GM23338 (cell line): ENCODE measurements at regions not wholly inside any gene's neighbourhood (a gene's known extent, or its start where the extent isn't known, plus 50 kb on each side); places are given as distances from the start of the nearest gene placed in this dataset.
"Not testable (repeated sequence)": the region's sequence is repeated elsewhere in the genome, so short reads cannot be mapped to it uniquely, and the experiment has no call there.

Experiments
- ATAC-seq: fragments of 200-7000 bp; cut with Tn5 transposase; 3 replicates; pipeline ENCODE4 v1.9.1; 2020
- DNase-seq: peaks from one replicate; pipeline ENCODE4 v3.0.0-alpha.2; 2015; ENCODE audit warnings: low spot score
- H2AFZ ChIP-seq: fragments of 200-600 bp; sonication (generic); 2 replicates; pipeline ENCODE4 v1.8.0; 2016; ENCODE audit warnings: antibody characterized with exemption, mild to moderate bottlenecking, moderate library complexity
- H3F3A ChIP-seq: fragments of 200-600 bp; sonication (generic); replicated peaks from 2 replicates; pipeline ENCODE4 v1.8.0; 2017; ENCODE audit warnings: antibody characterized with exemption, mixed run types, low read depth
- H3K27ac ChIP-seq: fragments of 200-600 bp; sonication (generic); 2 replicates; pipeline ENCODE4 v1.6.1; 2016; ENCODE audit warnings: low read depth
- H3K27me3 ChIP-seq: fragments of 200-600 bp; sonication (generic); 2 replicates; pipeline ENCODE4 v1.8.0; 2016; ENCODE audit warnings: mild to moderate bottlenecking, mixed run types, moderate library complexity; ENCODE audit not compliant: insufficient read depth
- H3K36me3 ChIP-seq: fragments of 200-600 bp; sonication (generic); 2 replicates; pipeline ENCODE4 v1.8.0; 2016; ENCODE audit warnings: mild to moderate bottlenecking; ENCODE audit not compliant: insufficient read depth
- H3K4me1 ChIP-seq: fragments of 200-600 bp; sonication (generic); 2 replicates; pipeline ENCODE4 v1.8.0; 2016; ENCODE audit warnings: mild to moderate bottlenecking, moderate library complexity; ENCODE audit not compliant: insufficient read depth
- H3K4me2 ChIP-seq: fragments of 200-600 bp; sonication (generic); 2 replicates; pipeline ENCODE4 v1.7.1; 2017; ENCODE audit warnings: mixed run types
- H3K4me3 ChIP-seq: fragments of 200-600 bp; sonication (generic); 2 replicates; pipeline ENCODE4 v1.6.1; 2016; ENCODE audit warnings: mixed run types
- H3K79me2 ChIP-seq: fragments of 200-600 bp; sonication (generic); replicated peaks from 2 replicates; pipeline ENCODE4 v1.8.0; 2017; ENCODE audit warnings: mild to moderate bottlenecking; ENCODE audit not compliant: insufficient read depth
- H3K9me2 ChIP-seq: fragments of 200-600 bp; sonication (generic); 2 replicates; pipeline ENCODE4 v1.8.0; 2017; ENCODE audit not compliant: insufficient read depth
- H4K20me1 ChIP-seq: fragments of 200-600 bp; sonication (generic); replicated peaks from 2 replicates; pipeline ENCODE4 v1.8.0; 2017; ENCODE audit warnings: mild to moderate bottlenecking; ENCODE audit not compliant: insufficient read depth
- H3K27ac Mint-ChIP-seq: 2 replicates; pipeline ENCODE4 v1.8.0; 2020; ENCODE audit warnings: inconsistent platforms, mild to moderate bottlenecking, moderate library complexity, mixed read lengths
- H3K27me3 Mint-ChIP-seq: 3 replicates; pipeline ENCODE4 v1.8.0; 2022; ENCODE audit warnings: low read depth, mild to moderate bottlenecking, moderate library complexity, mixed read lengths, inconsistent platforms; ENCODE audit not compliant: insufficient read depth, poor library complexity
- H3K36me3 Mint-ChIP-seq: 3 replicates; pipeline ENCODE4 v1.8.0; 2021; ENCODE audit warnings: low read depth, mild to moderate bottlenecking, inconsistent platforms, moderate library complexity, mixed read lengths
- H3K4me1 Mint-ChIP-seq: 3 replicates; pipeline ENCODE4 v1.8.0; 2020; ENCODE audit warnings: mild to moderate bottlenecking, inconsistent platforms, mixed read lengths
- H3K4me3 Mint-ChIP-seq: 3 replicates; pipeline ENCODE4 v1.8.0; 2021; ENCODE audit warnings: moderate library complexity, mild to moderate bottlenecking, inconsistent platforms, mixed read lengths
- H3K9me3 Mint-ChIP-seq: 3 replicates; pipeline ENCODE4 v1.8.0; 2020; ENCODE audit warnings: moderate library complexity, mild to moderate bottlenecking, inconsistent platforms, mixed read lengths
- CREB1 ChIP-seq: fragments of 250-450 bp; sonication (Bioruptor Pico); IDR thresholded peaks from 2 replicates; pipeline ENCODE4 v1.5.0; 2020; ENCODE audit warnings: low read depth, mild to moderate bottlenecking, moderate library complexity
- JUNB ChIP-seq: IDR thresholded peaks from one replicate; pipeline ENCODE4 v1.6.1; 2016; ENCODE audit warnings: antibody characterized with exemption; ENCODE audit not compliant: unreplicated experiment
- NANOG ChIP-seq: IDR thresholded peaks from 2 replicates; pipeline ENCODE4 v1.6.1; 2016; ENCODE audit warnings: antibody characterized with exemption, borderline replicate concordance
- POLR2AphosphoS5 ChIP-seq: IDR thresholded peaks from 2 replicates; pipeline ENCODE4 v1.6.1; 2016; ENCODE audit warnings: antibody characterized with exemption, low read depth
- ZNF331 ChIP-seq: fragments of 250-450 bp; sonication (Bioruptor Pico); IDR thresholded peaks from 2 replicates; pipeline ENCODE4 v1.5.0; 2020; ENCODE audit warnings: low read depth, mild to moderate bottlenecking, moderate library complexity

- Histone ChIP-seq H3K36me3 (no peaks in the 10 kb centered on the region), H3F3A (no peaks in the 10 kb centered on the region), H4K20me1 (no peaks in the 10 kb centered on the region), H3K4me3 (no peak overlapping the region), H3K27me3 (no peaks in the 10 kb centered on the region), H2AFZ (no peak overlapping the region), H3K4me1 (no peaks in the 10 kb centered on the region), H3K9me2 (no peaks in the 10 kb centered on the region), H3K79me2 (no peaks in the 10 kb centered on the region), H3K4me2 (no peak overlapping the region), H3K27ac (no peak overlapping the region)
- H3K9me3 Mint-ChIP-seq = peaks cover 12% of the 10 kb centered on the region
- no peaks in the 10 kb centered on the region for H3K4me1 Mint-ChIP-seq
- H3K4me3 Mint-ChIP-seq = no peak overlapping the region
- H3K27me3 Mint-ChIP-seq = no peaks in the 10 kb centered on the region
- H3K36me3 Mint-ChIP-seq = peaks cover 4% of the 10 kb centered on the region; the same call in 2 of the 3 replicates
- DNase-seq (no peak), ATAC-seq (no peak)
- H3K27ac Mint-ChIP-seq = no peak overlapping the region
- no peak for TF ChIP-seq ZNF331
- no peak for TF ChIP-seq CREB1 (CRISPR knock-in tag)
These were observed 71.1 kb upstream of the FMNL2 start for GRCh38 chr2:152263911-152264310.

- not testable (repeated sequence) for H3K4me3 Mint-ChIP-seq, H3K79me2 ChIP-seq, ATAC-seq
These were observed 61.2 kb upstream of the FMNL2 start for GRCh38 chr2:152273732-152274260.

GRCh38 chr2:152277896-152278295 is 57.1 kb upstream of the FMNL2 start:
- not testable (repeated sequence) for H3K4me1 ChIP-seq, H3K79me2 ChIP-seq, H3K27me3 Mint-ChIP-seq, H3K4me3 Mint-ChIP-seq, H3K27ac ChIP-seq, H3K36me3 ChIP-seq, H3K9me2 ChIP-seq, H3K27me3 ChIP-seq, H4K20me1 ChIP-seq, ATAC-seq, H3K4me2 ChIP-seq, H2AFZ ChIP-seq, H3K27ac Mint-ChIP-seq, H3F3A ChIP-seq, H3K4me1 Mint-ChIP-seq, H3K4me3 ChIP-seq, DNase-seq
- Mint-ChIP-seq H3K9me3 (peaks cover 58% of the 10 kb centered on the region), H3K36me3 (peaks cover 28% of the 10 kb centered on the region)

More at GRCh38 chr2:152273732-152274260, 61.2 kb upstream of the FMNL2 start:
- not testable (repeated sequence) for H3K4me1 ChIP-seq, H3K27me3 Mint-ChIP-seq, H3K9me2 ChIP-seq, H3K4me1 Mint-ChIP-seq, H3K4me2 ChIP-seq, H3K27ac ChIP-seq, H3K36me3 ChIP-seq, H3K27ac Mint-ChIP-seq, H3K27me3 ChIP-seq, H3K4me3 ChIP-seq, H2AFZ ChIP-seq, H4K20me1 ChIP-seq, DNase-seq, H3F3A ChIP-seq
- peaks cover 34% of the 10 kb centered on the region for H3K36me3 Mint-ChIP-seq
- H3K9me3 Mint-ChIP-seq = peaks cover 77% of the 10 kb centered on the region

GRCh38 chr2:152278526-152278925 is 56.4 kb upstream of the FMNL2 start:
- Histone ChIP-seq H3K79me2 (no peaks in the 10 kb centered on the region), H3F3A (no peaks in the 10 kb centered on the region), H3K36me3 (no peaks in the 10 kb centered on the region), H3K27me3 (no peaks in the 10 kb centered on the region), H4K20me1 (no peaks in the 10 kb centered on the region), H3K27ac (no peak overlapping the region), H2AFZ (no peak overlapping the region), H3K4me1 (no peaks in the 10 kb centered on the region), H3K9me2 (no peaks in the 10 kb centered on the region), H3K4me2 (no peak overlapping the region), H3K4me3 (no peak overlapping the region)
- Mint-ChIP-seq H3K9me3 (peaks cover 52% of the 10 kb centered on the region), H3K36me3 (peaks cover 24% of the 10 kb centered on the region), H3K27me3 (no peaks in the 10 kb centered on the region), H3K4me3 (no peak overlapping the region), H3K27ac (no peak overlapping the region), H3K4me1 (no peaks in the 10 kb centered on the region)
- no peak for TF ChIP-seq POLR2AphosphoS5
- no peak for TF ChIP-seq JUNB
- no peak for TF ChIP-seq NANOG
- DNase-seq = no peak
- no peak for ATAC-seq

DNA sequence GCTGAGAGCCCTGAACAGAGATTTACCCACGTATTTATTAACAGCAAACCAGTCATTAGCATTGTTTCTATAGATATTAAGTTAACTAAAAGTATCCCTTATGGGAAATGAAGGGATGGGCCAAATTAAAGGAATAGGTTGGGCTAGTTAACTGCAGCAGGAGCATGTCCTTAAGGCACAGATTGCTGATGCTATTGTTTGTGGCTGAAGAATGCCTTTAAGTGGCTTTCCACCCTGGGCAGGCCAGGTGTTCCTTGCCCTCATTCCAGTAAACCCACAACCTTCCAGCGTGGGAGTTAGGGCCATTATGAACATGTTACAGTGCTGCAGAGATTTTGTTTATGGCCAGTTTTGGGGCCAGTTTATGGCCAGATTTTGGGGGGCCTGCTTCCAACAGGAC is 55.6 kb upstream of the FMNL2 start:
- not testable (repeated sequence) for H2AFZ ChIP-seq, H3K27ac Mint-ChIP-seq, ATAC-seq, H3K27ac ChIP-seq, DNase-seq, H3K4me3 Mint-ChIP-seq, H3K27me3 ChIP-seq, H3K4me3 ChIP-seq, H3K79me2 ChIP-seq, H3K9me2 ChIP-seq, H3K4me2 ChIP-seq, H3K4me1 ChIP-seq, H3F3A ChIP-seq, H3K36me3 ChIP-seq, H3K4me1 Mint-ChIP-seq, H3K27me3 Mint-ChIP-seq, H4K20me1 ChIP-seq
- peaks cover 44% of the 10 kb centered on the region for H3K9me3 Mint-ChIP-seq
- H3K36me3 Mint-ChIP-seq = peaks cover 17% of the 10 kb centered on the region
